Type B pancreatic cell (in vitro differentiated cells): ENCODE measurements at regions not wholly inside any gene's neighbourhood (a gene's known extent, or its start where the extent isn't known, plus 50 kb on each side); places are given as distances from the start of the nearest gene placed in this dataset.

Experiments used
- DNase-seq: peaks from one replicate; pipeline ENCODE4 v3.0.0; 2021; ENCODE audit warnings: mixed read lengths; ENCODE audit not compliant: unreplicated experiment; ENCODE audit errors: extremely low spot score
- H3K27ac Mint-ChIP-seq: 2 replicates; pipeline ENCODE4 v1.8.0; 2021; ENCODE audit warnings: mild to moderate bottlenecking, mixed read lengths
- H3K27me3 Mint-ChIP-seq: 2 replicates; pipeline ENCODE4 v1.8.0; 2021; ENCODE audit warnings: mixed read lengths
- H3K36me3 Mint-ChIP-seq: 2 replicates; pipeline ENCODE4 v1.8.0; 2021; ENCODE audit warnings: mixed read lengths
- H3K4me1 Mint-ChIP-seq: one replicate; pipeline ENCODE4 v1.8.0; 2021; ENCODE audit warnings: mixed read lengths; ENCODE audit not compliant: unreplicated experiment
- H3K4me3 Mint-ChIP-seq: 2 replicates; pipeline ENCODE4 v1.8.0; 2021; ENCODE audit warnings: mild to moderate bottlenecking, mixed read lengths
- H3K9me3 Mint-ChIP-seq: 2 replicates; pipeline ENCODE4 v1.8.0; 2021; ENCODE audit warnings: mixed read lengths
- CTCF ChIP-seq: fragments of 200-600 bp; sonication (generic); conservative IDR thresholded peaks from 2 replicates; pipeline ENCODE4 v1.5.0; 2021; ENCODE audit warnings: antibody characterized with exemption, mild to moderate bottlenecking

- no peak overlapping the region for H3K27ac Mint-ChIP-seq
- H3K36me3 Mint-ChIP-seq = no peaks in the 10 kb centered on the region
- no peak overlapping the region for H3K4me3 Mint-ChIP-seq
- H3K9me3 Mint-ChIP-seq = no peaks in the 10 kb centered on the region
- no peak for DNase-seq
- TF ChIP-seq CTCF = no peak
- no peaks in the 10 kb centered on the region for H3K4me1 Mint-ChIP-seq
- H3K27me3 Mint-ChIP-seq = no peaks in the 10 kb centered on the region
Measured at GRCh38 chr10:59578741-59579140, 130.9 kb downstream of the SLC16A9 start.

GRCh38 chr10:59577984-59578383 is 131.7 kb downstream of the SLC16A9 start:
- no peak for DNase-seq
- no peak overlapping the region for H3K27ac Mint-ChIP-seq

GRCh38 chr10:59575269-59575668 is 134.4 kb downstream of the SLC16A9 start:
- DNase-seq = no peak
- H3K4me3 Mint-ChIP-seq = no peak overlapping the region
- H3K27ac Mint-ChIP-seq = no peak overlapping the region
- no peaks in the 10 kb centered on the region for H3K4me1 Mint-ChIP-seq
- TF ChIP-seq CTCF = no peak
- peaks cover 7% of the 10 kb centered on the region for H3K27me3 Mint-ChIP-seq
- H3K36me3 Mint-ChIP-seq = no peaks in the 10 kb centered on the region
- no peaks in the 10 kb centered on the region for H3K9me3 Mint-ChIP-seq

More at GRCh38 chr10:59577984-59578383, 131.7 kb downstream of the SLC16A9 start:
- Mint-ChIP-seq H3K4me3 (no peak overlapping the region), H3K36me3 (no peaks in the 10 kb centered on the region), H3K9me3 (no peaks in the 10 kb centered on the region), H3K4me1 (no peaks in the 10 kb centered on the region), H3K27me3 (peaks cover 3% of the 10 kb centered on the region)
- TF ChIP-seq CTCF = no peak

- Mint-ChIP-seq H3K36me3 (no peaks in the 10 kb centered on the region), H3K9me3 (no peaks in the 10 kb centered on the region), H3K4me3 (no peak overlapping the region), H3K27me3 (no peaks in the 10 kb centered on the region), H3K4me1 (peaks cover 12% of the 10 kb centered on the region), H3K27ac (no peak overlapping the region)
- DNase-seq = no peak
- TF ChIP-seq CTCF = no peak
Measured at GRCh38 chr10:59563531-59563930, 146.1 kb downstream of the SLC16A9 start.

GRCh38 chr10:59562126-59562525 is 147.5 kb downstream of the SLC16A9 start:
- peaks cover 5% of the 10 kb centered on the region for H3K9me3 Mint-ChIP-seq

More at GRCh38 chr10:59562126-59562525, 147.5 kb downstream of the SLC16A9 start:
- TF ChIP-seq CTCF = no peak
- no peaks in the 10 kb centered on the region for H3K27me3 Mint-ChIP-seq
- H3K27ac Mint-ChIP-seq = no peak overlapping the region
- H3K4me3 Mint-ChIP-seq = no peak overlapping the region
- no peaks in the 10 kb centered on the region for H3K36me3 Mint-ChIP-seq
- H3K4me1 Mint-ChIP-seq = peaks cover 27% of the 10 kb centered on the region
- no peak for DNase-seq
